Hematopoietic multipotent progenitor cell treated with erythropoietin and hydrocortisone succinate and interleukin-3 and kit ligand, for 8 days (in vitro differentiated cells): ENCODE measurements at regions not wholly inside any gene's neighbourhood (a gene's known extent, or its start where the extent isn't known, plus 50 kb on each side); places are given as distances from the start of the nearest gene placed in this dataset.

ENCODE experiments used
- DNase-seq: peaks from one replicate; pipeline ENCODE4 v3.0.0-alpha.2; 2015

DNA sequence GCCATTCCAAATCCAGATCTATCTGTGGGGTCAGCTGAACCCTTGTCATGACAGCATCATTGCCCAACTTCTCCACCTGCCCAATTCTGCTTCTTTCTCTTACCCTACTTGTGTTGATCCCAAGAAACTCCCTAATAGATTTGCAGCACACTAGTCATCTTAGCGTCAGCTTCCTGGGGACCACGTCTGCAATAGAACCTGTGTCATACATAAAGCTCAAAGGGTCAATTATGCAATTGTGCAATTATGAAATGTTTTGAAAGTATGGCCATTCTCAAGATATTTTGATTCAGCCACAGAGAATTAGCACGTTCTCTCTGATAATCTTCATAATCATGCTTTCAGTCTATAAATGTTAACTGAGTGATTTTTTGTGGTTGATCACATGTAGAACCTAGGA is 87.4 kb upstream of the PAPPA start:
- no peak for DNase-seq

DNA sequence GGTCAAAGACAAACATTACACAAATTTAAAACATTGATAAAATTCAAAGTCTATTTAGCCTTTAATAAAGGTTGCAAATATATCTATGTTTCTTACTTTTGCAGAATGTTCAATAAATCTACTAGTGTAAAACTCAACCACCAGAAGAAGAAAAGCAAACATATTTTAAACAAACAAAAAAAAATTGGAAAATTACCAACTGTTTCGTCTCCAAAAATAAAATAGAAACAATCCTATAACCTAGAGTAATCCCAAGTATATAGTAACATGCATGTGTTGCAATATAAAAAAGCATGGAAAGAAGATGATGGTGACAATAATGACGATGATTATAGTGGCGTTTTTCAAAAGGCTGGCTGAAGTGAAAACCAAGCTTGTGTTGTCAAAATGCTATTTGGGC is 86.0 kb upstream of the PAPPA start:
- DNase-seq, result no peak

DNA sequence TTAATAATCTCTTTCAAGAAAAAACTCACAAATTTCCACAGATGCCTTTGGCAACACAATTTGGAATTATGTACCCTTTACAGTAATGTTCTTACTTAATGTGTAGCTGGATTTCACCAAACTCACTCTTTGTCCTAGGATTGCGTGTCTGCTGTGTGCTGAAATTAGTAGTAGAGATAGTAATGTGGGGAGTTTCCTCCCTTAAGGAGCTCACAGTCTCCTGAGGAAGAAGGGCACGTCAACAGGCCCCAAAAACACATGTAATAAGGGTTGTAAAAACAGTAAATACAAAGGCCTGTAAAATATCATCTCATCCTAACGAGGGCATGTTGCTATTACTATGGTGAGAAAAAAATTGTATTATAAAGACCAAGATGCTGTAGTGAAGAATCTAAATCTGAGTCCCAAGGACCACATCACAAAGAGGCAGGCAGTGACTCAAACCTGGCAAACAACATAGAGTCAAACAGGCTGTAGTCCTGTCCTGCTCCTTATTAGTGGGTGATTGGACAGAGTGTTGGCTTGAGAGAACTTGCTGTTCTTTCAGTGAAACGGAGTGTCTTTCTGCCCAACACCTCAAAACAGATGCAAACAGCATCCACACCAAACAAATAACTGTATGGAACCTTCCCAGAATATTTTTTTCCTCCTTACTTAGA is 83.2 kb upstream of the PAPPA start:
- no peak for DNase-seq

- no peak for DNase-seq
Observed at GRCh38 chr9:116072046-116072445, 81.5 kb upstream of the PAPPA start.

DNA sequence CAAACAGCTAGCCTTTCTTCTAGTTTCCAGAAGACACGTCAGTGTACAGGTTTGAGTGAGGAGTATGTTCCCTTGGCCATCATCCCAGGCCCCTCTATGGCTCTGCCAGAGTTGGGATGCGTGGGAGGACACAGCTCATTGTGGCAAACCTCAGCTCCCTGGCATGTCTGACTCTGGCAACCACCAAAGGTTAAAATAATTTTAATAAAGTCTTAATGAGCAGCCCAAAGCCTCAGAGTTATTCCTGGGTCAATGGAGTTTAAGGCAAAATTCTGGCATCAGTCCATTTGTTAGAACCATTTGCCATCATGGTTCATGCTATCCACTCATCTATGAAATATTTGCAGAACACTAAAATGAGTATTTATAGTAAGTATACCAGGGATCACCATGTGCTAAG is 79.8 kb upstream of the PAPPA start:
- no peak for DNase-seq

- no peak for DNase-seq
Observed at GRCh38 chr9:116074658-116075057, 78.9 kb upstream of the PAPPA start.

- DNase-seq, result no peak
Observed at GRCh38 chr9:116075191-116075590, 78.4 kb upstream of the PAPPA start.

DNA sequence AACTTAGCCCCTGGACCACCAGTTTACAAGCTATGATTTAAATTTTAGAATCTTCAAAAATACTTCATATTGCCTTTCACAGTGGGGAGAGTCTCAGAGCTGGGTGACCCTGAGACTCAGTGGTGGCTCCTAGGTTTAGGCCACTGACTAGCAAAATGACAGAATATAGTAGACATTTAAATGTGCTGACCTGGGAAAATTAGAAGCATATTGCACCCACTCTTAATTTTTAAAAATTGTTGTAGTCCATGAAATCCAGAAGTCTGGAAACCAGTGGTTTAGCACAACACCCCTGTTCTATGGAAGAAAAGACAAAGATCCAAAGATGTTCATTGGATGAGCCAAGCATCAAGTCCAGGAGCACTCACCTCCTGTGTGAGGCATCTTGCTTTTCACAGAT is 75.0 kb upstream of the PAPPA start:
- DNase-seq, result no peak

GRCh38 chr9:116080561-116080960 is 73.0 kb upstream of the PAPPA start:
- DNase-seq, result no peak

DNA sequence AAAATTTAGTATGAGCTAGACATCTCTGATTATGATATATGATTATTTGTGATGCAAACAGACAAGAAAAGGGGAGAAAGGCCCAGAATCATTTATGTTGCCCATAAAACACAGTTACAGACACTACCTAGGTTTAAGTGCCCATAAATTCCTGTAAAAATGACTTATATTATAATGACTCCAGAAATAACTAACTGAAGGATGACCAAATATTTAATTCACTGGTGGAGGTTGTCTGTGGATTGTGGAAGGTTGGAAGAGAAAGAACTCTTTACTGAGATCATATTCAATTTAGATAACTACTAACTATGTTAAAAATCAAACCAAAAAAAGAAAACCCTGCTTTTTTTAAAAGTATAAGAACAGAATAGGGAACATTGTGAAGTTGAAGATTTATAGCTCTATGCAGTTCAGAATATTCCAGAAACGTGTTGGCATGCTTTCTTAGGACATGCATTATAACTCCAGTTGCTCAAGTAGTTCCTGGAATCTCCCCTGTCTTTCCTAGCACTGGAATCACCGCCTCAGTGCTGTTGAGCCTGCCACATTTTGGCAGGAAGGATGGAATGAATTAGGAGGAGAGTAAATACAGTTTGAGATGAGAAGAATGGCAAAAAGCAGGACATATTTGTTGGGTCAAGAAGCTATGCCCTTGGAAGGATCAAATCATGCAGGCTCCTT is 72.0 kb upstream of the PAPPA start:
- no peak for DNase-seq

DNA sequence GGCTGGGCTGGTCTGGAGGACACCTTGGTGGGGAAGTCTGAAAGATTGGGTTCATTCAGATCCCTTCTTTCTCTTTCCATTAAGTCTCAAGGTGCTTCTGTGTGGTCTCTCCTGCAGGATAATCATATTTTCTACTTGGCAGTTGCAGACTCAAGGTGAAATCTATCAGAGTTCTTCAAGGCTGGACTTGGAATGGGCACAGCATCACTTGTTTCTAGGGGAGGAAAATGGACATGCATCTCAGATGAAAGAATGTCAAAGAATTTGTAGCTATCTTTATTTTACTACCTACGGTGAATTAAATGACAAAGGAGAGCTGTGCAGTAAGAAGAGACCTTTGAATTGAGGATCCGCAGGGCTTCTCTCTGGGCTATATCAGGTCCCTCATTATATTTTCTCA is 69.8 kb upstream of the PAPPA start:
- DNase-seq, result no peak

- no peak for DNase-seq
Observed at GRCh38 chr9:116084497-116084896, 69.1 kb upstream of the PAPPA start.

DNA sequence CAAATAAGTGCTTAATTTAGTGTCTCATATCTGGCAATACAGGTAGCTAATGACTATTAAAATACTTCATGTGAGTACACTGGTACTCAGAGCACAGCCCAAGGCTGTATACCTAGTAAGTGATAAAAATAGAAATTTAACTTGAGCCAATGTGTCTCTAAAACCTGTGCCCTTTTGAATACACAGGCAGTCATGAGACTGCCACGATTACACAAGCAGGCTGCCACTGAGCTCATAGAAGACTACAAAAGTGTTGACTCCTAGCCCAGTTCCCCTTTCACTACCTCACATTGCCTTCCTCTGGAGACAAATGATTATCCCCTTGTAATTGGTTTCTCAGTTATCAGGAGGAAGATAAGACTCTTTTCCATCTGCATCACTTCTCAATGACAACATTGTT is 66.3 kb upstream of the PAPPA start:
- DNase-seq, result no peak

DNA sequence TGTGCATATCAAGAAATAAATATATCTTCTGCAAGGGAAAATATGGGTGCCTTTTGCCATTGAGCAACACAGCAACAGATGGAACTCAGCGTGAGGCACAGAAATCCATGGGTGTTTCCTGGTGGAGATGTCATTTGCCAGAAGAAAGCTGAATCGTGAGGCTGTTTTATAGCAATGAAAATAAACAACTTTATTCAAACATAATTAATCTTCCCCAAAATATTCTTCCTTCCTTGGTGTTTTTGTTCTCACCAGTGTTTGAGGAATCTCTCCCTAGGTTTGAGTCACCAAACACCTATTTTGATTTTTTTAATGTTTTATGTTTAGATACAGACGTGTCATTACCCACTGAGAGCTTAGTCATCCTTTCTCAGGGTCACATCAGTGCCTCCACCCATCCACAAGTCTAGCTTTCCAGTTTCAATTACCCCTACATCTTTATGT is 65.8 kb upstream of the PAPPA start:
- no peak for DNase-seq

DNA sequence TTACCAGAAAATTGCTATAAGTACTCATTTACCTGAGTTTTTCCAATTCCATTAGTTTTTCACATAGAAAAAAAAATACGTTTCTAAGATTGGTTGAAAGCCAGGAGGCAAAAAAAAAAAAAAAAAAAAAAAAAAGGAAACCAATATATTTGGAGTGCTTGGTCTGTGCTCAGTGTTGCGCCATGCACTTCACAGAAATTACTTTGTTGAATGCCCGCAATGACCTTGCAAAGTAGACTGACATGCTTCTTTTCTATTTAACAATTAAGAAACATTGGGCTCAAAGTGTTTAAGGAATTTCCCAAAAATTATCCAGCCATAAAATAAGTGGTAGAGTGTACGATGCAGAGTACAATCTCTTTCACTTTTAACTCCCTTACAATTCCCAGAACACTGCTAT is 65.2 kb upstream of the PAPPA start:
- DNase-seq, result no peak

- no peak for DNase-seq
Observed at GRCh38 chr9:116090030-116090770, 63.4 kb upstream of the PAPPA start.

DNA sequence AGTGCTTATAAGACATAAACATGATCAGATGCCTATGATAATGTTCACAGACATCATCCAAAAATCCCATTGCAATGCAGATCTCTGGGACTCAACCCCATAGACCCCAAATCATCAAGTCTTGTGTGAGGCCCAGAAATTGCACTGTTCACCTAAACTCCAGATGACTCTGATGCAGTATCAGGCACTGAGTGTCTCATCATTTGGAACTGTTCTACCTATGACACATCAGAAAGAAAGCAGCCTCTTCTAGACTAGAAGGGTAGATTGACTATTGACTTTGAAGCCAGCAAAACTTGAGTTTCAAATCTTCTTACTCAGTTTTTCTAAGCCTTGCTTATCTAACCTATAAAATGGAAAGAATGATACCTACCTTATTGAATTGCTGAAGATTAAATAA is 58.7 kb upstream of the PAPPA start:
- DNase-seq, result no peak

GRCh38 chr9:116095403-116095802 is 58.2 kb upstream of the PAPPA start:
- DNase-seq, result no peak

DNA sequence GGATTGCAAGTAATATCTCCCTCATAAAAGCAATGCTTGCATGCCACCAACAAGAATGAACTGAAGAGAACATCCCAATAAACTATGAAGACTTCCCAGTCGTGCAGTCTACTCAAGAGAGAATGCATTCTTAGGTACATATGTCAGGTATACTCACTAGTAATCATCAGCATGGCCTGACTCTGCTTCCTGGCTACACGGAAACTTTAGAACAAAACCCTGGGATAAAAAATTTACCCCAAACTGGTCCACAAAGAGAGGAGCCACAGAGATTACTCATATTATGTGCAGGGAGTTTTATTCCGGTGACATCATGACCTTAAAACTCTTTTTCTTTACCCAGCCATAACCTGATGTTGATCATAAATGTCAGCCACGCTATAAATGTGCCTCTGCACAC is 57.5 kb upstream of the PAPPA start:
- no peak for DNase-seq

DNA sequence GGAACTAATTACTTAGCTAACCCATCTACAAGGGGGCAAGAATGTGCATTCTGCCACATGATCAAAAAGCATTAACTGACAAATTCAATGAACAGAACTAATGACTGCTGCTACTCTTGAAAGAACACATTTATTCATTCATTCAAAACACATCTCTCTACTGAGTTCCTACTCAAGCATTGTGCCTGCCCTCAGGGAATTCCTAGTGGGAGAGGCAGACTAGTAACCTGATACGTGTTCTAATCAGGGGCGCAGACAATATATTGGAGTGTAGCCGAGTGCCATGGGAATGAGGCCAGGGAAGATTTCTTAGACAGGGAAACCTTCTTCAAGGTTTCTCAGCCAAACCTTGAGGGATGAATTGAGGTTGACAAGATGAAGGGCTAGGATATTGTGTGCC is 56.7 kb upstream of the PAPPA start:
- DNase-seq, result no peak

DNA sequence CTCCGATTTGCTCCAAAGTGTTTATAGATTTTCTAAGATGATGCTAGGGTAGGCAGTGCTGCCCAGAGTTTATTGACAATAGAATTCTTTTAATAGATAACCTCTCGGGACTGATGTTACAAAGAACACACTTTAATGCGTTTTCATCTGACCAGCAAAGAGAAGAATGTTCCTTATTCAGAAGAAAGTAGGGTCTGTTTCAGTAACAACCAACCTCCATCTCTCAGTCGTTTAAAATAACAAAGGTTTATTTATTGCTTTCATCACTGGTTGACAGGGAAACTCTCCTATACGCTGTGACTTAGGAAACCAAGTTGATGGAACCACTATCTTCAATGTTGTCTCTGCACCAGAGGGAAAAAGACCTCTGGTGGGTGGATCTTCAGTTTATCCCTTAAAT is 55.1 kb upstream of the PAPPA start:
- no peak for DNase-seq

DNA sequence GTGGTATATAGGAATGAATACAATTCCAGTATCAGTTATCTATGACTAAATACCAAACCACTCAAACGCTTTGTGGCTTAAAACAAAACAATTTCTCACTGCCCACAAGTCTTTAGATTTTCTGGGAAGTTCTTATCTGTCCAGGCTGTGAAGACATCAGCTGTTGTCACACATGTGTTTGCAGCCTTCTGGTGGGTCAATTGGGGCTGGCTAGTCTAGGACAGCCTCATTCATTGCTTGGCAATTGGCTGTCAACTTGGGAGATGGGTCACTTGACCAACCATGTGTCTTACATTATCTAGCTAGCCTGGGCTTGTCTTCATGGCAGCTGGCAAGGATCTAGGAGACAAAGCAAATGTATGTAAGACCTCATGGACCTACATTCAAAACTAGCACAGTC is 53.8 kb upstream of the PAPPA start:
- no peak for DNase-seq

DNA sequence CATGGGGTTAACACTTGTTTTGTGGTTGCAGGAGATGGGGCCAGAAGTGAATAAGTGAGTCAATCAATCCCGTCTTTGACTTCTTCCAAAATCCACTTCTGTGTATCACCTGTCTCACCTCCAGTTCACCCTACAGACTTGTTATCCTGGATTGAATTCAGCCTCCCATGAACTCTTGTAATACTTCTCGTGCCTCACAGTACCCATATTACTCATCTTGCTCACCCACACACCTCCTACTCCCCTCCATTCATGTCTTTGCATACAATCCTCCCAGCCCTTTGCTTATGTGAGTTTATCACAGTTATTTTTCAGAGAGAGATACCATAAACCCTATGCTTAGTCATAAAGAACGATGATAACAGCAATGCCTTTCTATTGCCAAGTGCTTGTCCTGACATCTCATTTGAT is 52.9 kb upstream of the PAPPA start:
- no peak for DNase-seq

- no peak for DNase-seq
Observed at GRCh38 chr9:116101516-116101915, 52.1 kb upstream of the PAPPA start.
